Midbrain (tissue), 1 donor: ENCODE measurements at regions not wholly inside any gene's neighbourhood (a gene's known extent, or its start where the extent isn't known, plus 50 kb on each side); places are given as distances from the start of the nearest gene placed in this dataset.

ENCODE experiments used
- DNase-seq: peaks from one replicate; lab custom pipeline; 2025; lab: John Stamatoyannopoulos, UW

- no peak for DNase-seq
These were observed 99.6 kb upstream of the COL21A1 start for GRCh38 chr6:56346958-56347357.

GRCh38 chr6:56345376-56345995, 98.1 kb upstream of the COL21A1 start:
- DNase-seq = no peak

- no peak for DNase-seq
These were observed 95.9 kb upstream of the COL21A1 start for GRCh38 chr6:56343295-56343694.

GRCh38 chr6:56339524-56339923, 92.1 kb upstream of the COL21A1 start:
- DNase-seq = no peak

- no peak for DNase-seq
These were observed 88.3 kb upstream of the COL21A1 start for GRCh38 chr6:56335726-56336125.

- DNase-seq = no peak
These were observed 87.6 kb upstream of the COL21A1 start for GRCh38 chr6:56334937-56335336.

- DNase-seq = no peak
These were observed 82.1 kb upstream of the COL21A1 start for GRCh38 chr6:56329271-56330050.

- no peak for DNase-seq
These were observed 81.3 kb upstream of the COL21A1 start for GRCh38 chr6:56328728-56329090.

- DNase-seq = no peak
These were observed 80.8 kb upstream of the COL21A1 start for GRCh38 chr6:56327946-56328727.

- no peak for DNase-seq
These were observed 77.0 kb upstream of the COL21A1 start for GRCh38 chr6:56324396-56324795.

- no peak for DNase-seq
These were observed 71.5 kb upstream of the COL21A1 start for GRCh38 chr6:56318851-56319250.

- DNase-seq = peak; percentile 19
These were observed 67.5 kb upstream of the COL21A1 start for GRCh38 chr6:56314683-56315523.

GRCh38 chr6:56311533-56312448, 64.4 kb upstream of the COL21A1 start:
- DNase-seq = no peak

- no peak for DNase-seq
These were observed 63.7 kb upstream of the COL21A1 start for GRCh38 chr6:56311061-56311460.

- DNase-seq = no peak
These were observed 62.9 kb upstream of the COL21A1 start for GRCh38 chr6:56310241-56310640.

- no peak for DNase-seq
These were observed 52.5 kb upstream of the COL21A1 start for GRCh38 chr6:56299916-56300315.

GRCh38 chr6:56297022-56297989, 49.9 kb upstream of the COL21A1 start:
- no peak for DNase-seq
